Mucosa of descending colon (tissue), 3 donors: ENCODE measurements at regions not wholly inside any gene's neighbourhood (a gene's known extent, or its start where the extent isn't known, plus 50 kb on each side); places are given as distances from the start of the nearest gene placed in this dataset.

Source experiments
- ATAC-seq: fragments of 200-7000 bp; cut with Tn5 transposase; one replicate; pipeline ENCODE4 v1.9.1; 2020; ENCODE audit warnings: mild to moderate bottlenecking, moderate library complexity
- DNase-seq, 3 donors: peaks; one replicate each; pipeline ENCODE4 v3.0.0-alpha.2; 2020
- H3K36me3 ChIP-seq: fragments of 200-600 bp; one replicate; pipeline ENCODE4 v1.8.0; 2021; ENCODE audit warnings: low read depth, mild to moderate bottlenecking
- H3K4me1 ChIP-seq: fragments of 200-600 bp; one replicate; pipeline ENCODE4 v1.8.0; 2021; ENCODE audit warnings: low read depth, mild to moderate bottlenecking
- H3K4me3 ChIP-seq: fragments of 200-600 bp; one replicate; pipeline ENCODE4 v1.8.0; 2021; ENCODE audit warnings: mild to moderate bottlenecking
- H3K9me3 ChIP-seq: fragments of 200-600 bp; one replicate; pipeline ENCODE4 v1.8.0; 2021; ENCODE audit warnings: mild to moderate bottlenecking
- intact Hi-C, 2 donors: fragments of 100-400 bp; cut with DNase I in 1 of 2; cut with micrococcal nuclease in 1 of 2; formaldehyde crosslinking; loops; one replicate each; pipeline versions ENCODE4 v1.11.0 to v1.11.1; 2022; cut with DNase I, micrococcal nuclease
- TF ChIP-seq, protein P1 (sequence below): fragments of 200-600 bp; IDR thresholded peaks from one replicate; pipeline ENCODE4 v1.8.0; 2022; ENCODE audit warnings: antibody characterized with exemption, mild to moderate bottlenecking
- donor health status: DM: no; HTN: no; CAD: no; lungs with moderate emphysema.
- donor health status: DM: no; HTN: no; CAD: no.
- donor health status: DM: no; HTN: yes; CAD: no.

DNA sequence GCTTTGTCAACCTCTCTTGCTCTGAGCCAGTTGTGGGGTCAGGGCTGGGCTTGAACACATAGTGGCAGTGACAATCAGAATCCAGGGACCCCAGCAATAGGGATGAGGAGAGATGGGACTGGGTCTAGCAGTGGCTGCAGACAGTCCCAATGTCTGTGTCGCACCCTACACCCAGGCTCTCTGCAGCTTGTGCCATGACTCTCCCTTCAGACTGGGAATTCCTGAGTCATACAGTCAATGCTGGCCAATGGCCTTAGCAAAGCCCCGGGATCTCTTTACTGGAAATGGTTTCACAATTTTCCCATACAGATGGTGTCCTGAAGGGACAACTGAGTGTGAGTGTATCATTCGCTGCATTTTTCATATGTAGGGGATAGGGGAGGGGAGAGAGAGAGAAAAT lies 74.2 kb upstream of the CELF4 start:
- no peaks in the 10 kb centered on the region for H3K36me3 ChIP-seq
- no peak overlapping the region for H3K4me3 ChIP-seq
- no peaks in the 10 kb centered on the region for H3K4me1 ChIP-seq
- intact Hi-C loops: no loop called here
- ATAC-seq: no peak
- TF ChIP-seq, protein P1, sequence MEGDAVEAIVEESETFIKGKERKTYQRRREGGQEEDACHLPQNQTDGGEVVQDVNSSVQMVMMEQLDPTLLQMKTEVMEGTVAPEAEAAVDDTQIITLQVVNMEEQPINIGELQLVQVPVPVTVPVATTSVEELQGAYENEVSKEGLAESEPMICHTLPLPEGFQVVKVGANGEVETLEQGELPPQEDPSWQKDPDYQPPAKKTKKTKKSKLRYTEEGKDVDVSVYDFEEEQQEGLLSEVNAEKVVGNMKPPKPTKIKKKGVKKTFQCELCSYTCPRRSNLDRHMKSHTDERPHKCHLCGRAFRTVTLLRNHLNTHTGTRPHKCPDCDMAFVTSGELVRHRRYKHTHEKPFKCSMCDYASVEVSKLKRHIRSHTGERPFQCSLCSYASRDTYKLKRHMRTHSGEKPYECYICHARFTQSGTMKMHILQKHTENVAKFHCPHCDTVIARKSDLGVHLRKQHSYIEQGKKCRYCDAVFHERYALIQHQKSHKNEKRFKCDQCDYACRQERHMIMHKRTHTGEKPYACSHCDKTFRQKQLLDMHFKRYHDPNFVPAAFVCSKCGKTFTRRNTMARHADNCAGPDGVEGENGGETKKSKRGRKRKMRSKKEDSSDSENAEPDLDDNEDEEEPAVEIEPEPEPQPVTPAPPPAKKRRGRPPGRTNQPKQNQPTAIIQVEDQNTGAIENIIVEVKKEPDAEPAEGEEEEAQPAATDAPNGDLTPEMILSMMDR: no peak
- peaks cover 6% of the 10 kb centered on the region for H3K9me3 ChIP-seq
- DNase-seq: no peak

DNA sequence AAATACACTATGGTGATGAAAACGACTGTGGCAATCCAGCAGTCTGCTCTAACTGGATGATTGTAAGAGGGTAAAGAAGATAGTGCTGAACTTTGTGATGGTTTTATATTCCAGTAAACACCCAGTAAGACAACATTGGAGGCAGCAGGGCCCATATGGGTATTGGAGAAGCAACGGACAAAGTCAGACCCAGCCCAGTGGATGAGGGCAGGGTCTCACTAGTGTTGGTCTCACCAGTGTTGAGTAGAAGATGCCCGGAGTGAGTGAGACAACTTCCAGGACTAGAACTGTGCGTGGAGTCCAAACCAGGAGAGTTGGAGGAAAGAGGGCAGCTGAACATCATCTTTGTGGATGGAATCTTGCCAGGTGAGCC lies 71.9 kb upstream of the CELF4 start:
- ATAC-seq: no peak

DNA sequence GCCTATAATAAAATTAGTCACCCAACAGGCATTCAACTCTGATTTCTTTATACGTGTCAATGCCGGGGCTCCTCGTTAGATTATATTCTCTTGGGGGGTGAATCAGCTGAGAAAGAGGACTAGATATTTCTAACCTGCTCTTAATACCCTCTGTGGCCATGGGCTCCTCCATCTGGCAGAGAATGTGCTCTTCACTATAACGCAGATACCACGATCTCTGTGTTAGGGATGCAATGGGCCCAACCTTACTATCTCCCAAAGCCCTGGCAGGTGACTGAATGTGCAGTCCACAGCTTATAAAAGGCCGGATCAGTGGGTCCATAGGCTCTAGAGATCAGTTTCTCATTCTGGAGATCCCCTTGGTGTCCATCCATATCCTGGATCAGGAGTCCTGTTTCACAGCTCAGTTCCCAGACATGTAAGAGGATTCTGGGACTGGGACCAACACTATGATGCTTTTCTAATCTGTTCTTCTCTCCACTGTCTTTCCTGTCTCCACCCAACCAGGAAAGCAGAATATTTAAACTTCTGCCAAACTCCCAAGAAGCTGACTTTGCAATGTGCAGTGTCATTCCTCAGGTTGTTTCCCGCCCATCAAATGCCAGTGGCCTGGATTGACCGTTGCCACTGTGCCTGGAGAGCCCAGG lies 71.4 kb upstream of the CELF4 start:
- Histone ChIP-seq H3K4me3 (no peak overlapping the region), H3K9me3 (peaks cover 3% of the 10 kb centered on the region), H3K36me3 (no peaks in the 10 kb centered on the region), H3K4me1 (no peaks in the 10 kb centered on the region)
- intact Hi-C loops: no loop called here
- TF ChIP-seq, protein P1: no peak
- ATAC-seq (no peak), DNase-seq (no peak)

More for the DNA sequence above, 71.9 kb upstream of the CELF4 start:
- Histone ChIP-seq H3K36me3 (no peaks in the 10 kb centered on the region), H3K4me1 (no peaks in the 10 kb centered on the region), H3K4me3 (no peak overlapping the region), H3K9me3 (peaks cover 3% of the 10 kb centered on the region)
- intact Hi-C loops: no loop called here
- TF ChIP-seq, protein P1: no peak
- no peak for DNase-seq

DNA sequence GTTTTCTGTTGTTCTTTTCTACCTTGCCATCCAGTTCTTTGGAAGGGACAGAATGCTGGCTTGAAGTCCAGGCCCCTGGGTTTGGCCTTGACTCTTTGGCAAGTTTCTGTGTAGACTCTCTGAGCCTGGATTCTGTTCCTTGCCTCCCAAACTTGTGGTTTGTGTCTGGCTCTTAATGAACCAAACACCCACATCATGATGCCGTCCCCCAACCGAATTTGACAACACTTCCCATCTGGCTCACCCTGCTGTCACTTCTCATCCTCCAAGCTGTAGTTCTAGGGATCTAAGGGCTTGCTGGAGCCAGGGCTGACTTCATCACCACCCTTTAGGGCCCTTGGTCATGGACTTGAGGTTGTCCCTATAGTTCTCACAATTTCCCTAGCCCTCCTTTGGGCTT lies 68.9 kb upstream of the CELF4 start:
- no peak for DNase-seq
- Histone ChIP-seq H3K9me3 (no peaks in the 10 kb centered on the region), H3K4me1 (no peaks in the 10 kb centered on the region), H3K4me3 (no peak overlapping the region), H3K36me3 (no peaks in the 10 kb centered on the region)
- intact Hi-C loops: no loop called here
- no peak for ATAC-seq
- TF ChIP-seq, protein P1: no peak

DNA sequence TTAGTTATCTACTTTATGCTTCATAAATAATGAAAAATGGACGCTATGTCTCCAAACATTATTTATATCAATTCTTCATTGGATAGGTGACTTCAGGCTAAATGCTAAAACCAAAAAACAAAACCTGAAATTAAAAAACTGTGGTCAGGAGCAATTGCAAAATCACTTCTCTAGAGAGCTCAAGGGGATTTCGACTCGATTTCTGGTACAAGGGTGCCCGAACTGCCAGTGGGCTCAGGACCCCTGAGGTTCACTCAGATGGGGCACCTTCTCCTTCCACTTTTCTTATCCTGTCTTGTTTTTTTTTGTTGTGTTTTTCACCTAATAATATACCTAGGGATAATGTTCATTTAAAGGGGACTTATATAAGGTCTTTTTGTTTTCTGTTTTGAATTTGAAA lies 65.8 kb upstream of the CELF4 start:
- TF ChIP-seq, protein P1: no peak
- ATAC-seq: no peak
- intact Hi-C loops: no loop called here
- no peak for DNase-seq
- H3K36me3 ChIP-seq: no peaks in the 10 kb centered on the region
- H3K9me3 ChIP-seq: no peaks in the 10 kb centered on the region
- H3K4me3 ChIP-seq: no peak overlapping the region
- H3K4me1 ChIP-seq: no peaks in the 10 kb centered on the region

DNA sequence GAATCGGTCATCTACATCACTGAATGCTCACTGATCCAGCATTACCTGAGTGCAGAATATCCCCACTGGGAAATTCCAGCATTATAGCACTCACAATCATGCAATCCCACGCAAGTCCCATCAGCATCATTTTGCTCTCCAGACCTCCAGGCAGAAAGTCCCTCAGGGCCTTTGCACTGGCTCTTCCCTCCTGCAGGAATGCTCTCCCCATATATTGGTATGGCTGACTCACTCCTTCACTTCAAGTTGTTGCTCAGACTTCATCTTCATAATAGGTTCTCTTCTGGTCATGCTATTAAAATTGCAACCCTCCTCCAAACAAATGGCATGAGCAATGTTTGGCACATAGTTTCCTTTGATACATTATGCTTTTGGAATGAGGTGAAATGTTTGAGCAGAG lies 64.7 kb upstream of the CELF4 start:
- no peak overlapping the region for H3K4me3 ChIP-seq
- ATAC-seq (no peak), DNase-seq (no peak)
- H3K9me3 ChIP-seq: no peaks in the 10 kb centered on the region
- intact Hi-C loops: no loop called here
- H3K36me3 ChIP-seq: no peaks in the 10 kb centered on the region
- TF ChIP-seq, protein P1: no peak
- no peaks in the 10 kb centered on the region for H3K4me1 ChIP-seq
